ENCODE measurements at regions not wholly inside any gene's neighbourhood (a gene's known extent, or its start where the extent isn't known, plus 50 kb on each side); places are given as distances from the start of the nearest gene placed in this dataset.
"Not testable (repeated sequence)": the region's sequence is repeated elsewhere in the genome, so short reads cannot be mapped to it uniquely, and the experiment has no call there.

DNA sequence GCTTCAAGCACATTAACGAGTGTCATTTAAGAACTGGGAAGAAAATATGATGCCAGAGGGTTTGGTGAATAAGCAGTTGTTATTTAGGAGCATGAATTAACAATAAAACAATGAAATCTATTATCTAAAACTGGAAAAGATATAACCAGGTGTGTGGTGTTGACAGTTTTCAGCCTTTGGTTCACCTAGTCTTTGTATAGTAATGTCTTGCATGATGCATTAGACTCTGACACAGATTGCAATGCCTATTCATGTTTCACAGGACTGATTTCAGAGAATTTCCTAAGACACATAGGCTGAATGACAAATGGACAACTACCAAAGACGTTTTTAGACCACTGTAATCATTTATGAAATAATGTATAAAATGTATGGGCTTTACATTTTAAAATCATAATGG, 135.1 kb upstream of the CAV2 start:
- 88 to 93% methylated on average over 2 of the region's 2 CpGs for WGBS, 2 donors (ENCODE audit: low coverage in 1 of 2)
- H3K9me3 ChIP-seq, result no peaks in the 10 kb centered on the region
- no peak overlapping the region for H3K27ac ChIP-seq
- ATAC-seq, result no peak
- H3K4me3 ChIP-seq, result no peak overlapping the region
- no peaks in the 10 kb centered on the region for H3K4me1 ChIP-seq
- H3K27me3 ChIP-seq, result no peaks in the 10 kb centered on the region
- no peaks in the 10 kb centered on the region for H3K36me3 ChIP-seq
- TF ChIP-seq POLR2AphosphoS5 (IDR thresholded peaks at IDR 0.05) (no peak), EP300 (IDR thresholded peaks at IDR 0.05) (no peak), POLR2A (IDR thresholded peaks at IDR 0.05) (no peak)
- TF ChIP-seq, protein P1, sequence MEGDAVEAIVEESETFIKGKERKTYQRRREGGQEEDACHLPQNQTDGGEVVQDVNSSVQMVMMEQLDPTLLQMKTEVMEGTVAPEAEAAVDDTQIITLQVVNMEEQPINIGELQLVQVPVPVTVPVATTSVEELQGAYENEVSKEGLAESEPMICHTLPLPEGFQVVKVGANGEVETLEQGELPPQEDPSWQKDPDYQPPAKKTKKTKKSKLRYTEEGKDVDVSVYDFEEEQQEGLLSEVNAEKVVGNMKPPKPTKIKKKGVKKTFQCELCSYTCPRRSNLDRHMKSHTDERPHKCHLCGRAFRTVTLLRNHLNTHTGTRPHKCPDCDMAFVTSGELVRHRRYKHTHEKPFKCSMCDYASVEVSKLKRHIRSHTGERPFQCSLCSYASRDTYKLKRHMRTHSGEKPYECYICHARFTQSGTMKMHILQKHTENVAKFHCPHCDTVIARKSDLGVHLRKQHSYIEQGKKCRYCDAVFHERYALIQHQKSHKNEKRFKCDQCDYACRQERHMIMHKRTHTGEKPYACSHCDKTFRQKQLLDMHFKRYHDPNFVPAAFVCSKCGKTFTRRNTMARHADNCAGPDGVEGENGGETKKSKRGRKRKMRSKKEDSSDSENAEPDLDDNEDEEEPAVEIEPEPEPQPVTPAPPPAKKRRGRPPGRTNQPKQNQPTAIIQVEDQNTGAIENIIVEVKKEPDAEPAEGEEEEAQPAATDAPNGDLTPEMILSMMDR (IDR thresholded peaks at IDR 0.05), result no peak

DNA sequence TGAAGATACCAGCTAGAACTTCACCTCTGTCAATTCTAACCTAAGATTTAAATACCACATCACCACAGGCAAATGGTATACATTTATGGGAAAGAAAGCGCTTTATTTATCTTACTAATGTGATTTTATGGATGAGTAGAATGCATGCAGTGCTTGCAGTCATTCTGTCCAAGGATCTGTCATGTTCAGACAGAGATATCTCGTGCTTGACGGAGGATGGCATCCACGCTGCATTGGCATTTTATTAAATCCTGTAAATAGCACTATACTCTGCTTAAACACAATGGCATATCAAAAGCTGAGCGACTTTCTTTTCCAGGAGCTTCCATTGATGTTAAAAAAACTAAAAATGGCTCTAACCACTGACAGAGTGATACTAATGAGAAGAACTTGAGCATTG, 133.7 kb upstream of the CAV2 start:
- no peak for TF ChIP-seq POLR2A (IDR thresholded peaks at IDR 0.05)
- TF ChIP-seq, protein P1 (IDR thresholded peaks at IDR 0.05), result no peak
- TF ChIP-seq POLR2AphosphoS5 (IDR thresholded peaks at IDR 0.05), result no peak
- no peak for TF ChIP-seq EP300 (IDR thresholded peaks at IDR 0.05)
- H3K27ac ChIP-seq, result no peak overlapping the region

DNA sequence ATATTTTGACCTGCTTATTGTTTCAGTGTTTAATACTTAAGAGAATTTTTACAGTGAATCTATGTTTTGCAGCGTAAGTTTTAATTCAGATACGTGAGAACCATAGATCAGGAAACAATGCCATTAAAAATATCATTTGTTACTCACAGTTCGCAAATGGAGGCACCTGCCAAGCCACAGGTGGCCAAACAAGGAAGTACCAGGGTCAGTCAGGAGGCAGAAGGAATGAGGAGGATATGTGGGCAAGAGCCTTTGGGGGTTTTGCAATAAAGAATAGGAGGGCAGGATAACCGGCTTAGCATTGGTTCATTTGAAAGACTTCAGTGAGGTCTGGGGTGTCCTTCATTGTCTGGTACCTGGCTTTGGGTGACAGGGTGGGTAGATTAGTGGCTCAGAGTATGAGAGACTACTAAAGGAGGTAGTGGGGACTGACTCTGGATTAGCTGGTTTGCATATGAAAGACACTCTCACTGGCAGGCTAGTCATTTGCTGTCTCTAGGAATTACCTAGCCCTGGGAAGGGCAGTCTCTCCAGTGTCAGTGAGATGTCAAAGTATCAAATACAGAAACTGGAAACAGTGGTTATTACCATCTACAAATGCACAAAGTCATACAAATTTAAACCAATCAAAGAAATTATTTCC, 132.2 kb upstream of the CAV2 start:
- no peaks in the 10 kb centered on the region for H3K9me3 ChIP-seq
- TF ChIP-seq, protein P1 (IDR thresholded peaks at IDR 0.05), result no peak
- TF ChIP-seq POLR2AphosphoS5 (IDR thresholded peaks at IDR 0.05) (no peak), POLR2A (IDR thresholded peaks at IDR 0.05) (no peak), EP300 (IDR thresholded peaks at IDR 0.05) (no peak)
- WGBS, 2 donors (ENCODE audit: low coverage in 1 of 2), result 96 to 100% methylated on average over 3 to 4 of the region's 4 CpGs
- no peaks in the 10 kb centered on the region for H3K4me1 ChIP-seq
- ATAC-seq, result no peak
- no peak overlapping the region for H3K4me3 ChIP-seq
- no peaks in the 10 kb centered on the region for H3K36me3 ChIP-seq
- no peaks in the 10 kb centered on the region for H3K27me3 ChIP-seq
- H3K27ac ChIP-seq, result no peak overlapping the region

More for the DNA sequence above, 133.7 kb upstream of the CAV2 start:
- no peaks in the 10 kb centered on the region for H3K9me3 ChIP-seq
- no peaks in the 10 kb centered on the region for H3K27me3 ChIP-seq
- WGBS, 2 donors (ENCODE audit: low coverage in 1 of 2), result 75 to 77% methylated on average over 5 of the region's 5 CpGs
- no peaks in the 10 kb centered on the region for H3K4me1 ChIP-seq
- H3K4me3 ChIP-seq, result no peak overlapping the region
- no peaks in the 10 kb centered on the region for H3K36me3 ChIP-seq
- ATAC-seq, result no peak

DNA sequence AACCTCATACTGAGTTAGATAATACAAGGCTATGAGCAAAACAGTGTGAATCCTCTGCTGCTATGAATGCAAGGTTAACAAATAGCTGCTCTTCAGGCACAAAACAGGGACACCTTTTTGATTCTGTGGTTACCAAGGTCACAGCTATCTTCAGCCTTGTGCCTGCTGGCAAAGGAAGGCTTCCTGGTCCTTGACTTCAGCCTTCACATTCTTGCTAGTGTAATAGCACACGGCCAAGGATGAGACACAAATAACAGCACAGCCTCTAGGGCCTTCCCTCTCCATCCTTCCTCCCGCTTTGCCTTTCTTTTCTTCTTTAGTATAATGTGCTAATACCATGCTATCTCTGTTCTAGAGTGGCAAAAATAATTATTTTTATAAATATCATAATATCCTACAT, 130.6 kb upstream of the CAV2 start:
- TF ChIP-seq, protein P1 (IDR thresholded peaks at IDR 0.05), result no peak
- TF ChIP-seq POLR2AphosphoS5 (IDR thresholded peaks at IDR 0.05) (no peak), POLR2A (IDR thresholded peaks at IDR 0.05) (no peak), EP300 (IDR thresholded peaks at IDR 0.05) (no peak)
- H3K4me1 ChIP-seq, result no peaks in the 10 kb centered on the region
- H3K27me3 ChIP-seq, result no peaks in the 10 kb centered on the region
- no peak overlapping the region for H3K4me3 ChIP-seq
- no peaks in the 10 kb centered on the region for H3K9me3 ChIP-seq
- no peak for ATAC-seq
- no peaks in the 10 kb centered on the region for H3K36me3 ChIP-seq
- no peak overlapping the region for H3K27ac ChIP-seq
- 70% methylated on average over 2 of the region's 2 CpGs; no CpG with 5 or more reads in 1 of the 2 donors for WGBS, 2 donors (ENCODE audit: low coverage in 1 of 2)

DNA sequence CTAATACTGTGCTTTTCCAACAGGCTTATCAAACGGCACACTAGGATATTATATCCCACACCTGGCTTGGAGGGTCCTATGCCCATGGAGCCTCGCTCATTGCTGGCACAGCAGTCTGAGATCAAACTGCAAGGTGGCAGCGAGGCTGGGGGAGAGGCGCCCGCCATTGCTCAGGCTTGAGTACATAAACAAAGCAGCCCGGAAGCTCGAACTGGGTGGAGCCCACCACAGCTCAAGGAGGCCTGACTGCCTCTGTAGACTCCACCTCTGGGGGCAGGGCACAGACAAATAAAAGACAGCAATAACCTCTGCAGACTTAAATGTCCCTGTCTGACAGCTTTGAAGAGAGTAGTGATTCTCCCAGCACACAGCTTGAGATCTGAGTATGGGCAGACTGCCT, 128.0 kb upstream of the CAV2 start:
- H3K4me1 ChIP-seq, H3K4me3 ChIP-seq, H3K27ac ChIP-seq, H3K9me3 ChIP-seq, ATAC-seq, H3K27me3 ChIP-seq, H3K36me3 ChIP-seq: not testable (repeated sequence)
- WGBS, 2 donors (ENCODE audit: low coverage in 1 of 2), result 80% methylated on average over 1 of the region's 7 CpGs; no CpG with 5 or more reads in 1 of the 2 donors

- H3K27ac ChIP-seq, H3K36me3 ChIP-seq, ATAC-seq, H3K27me3 ChIP-seq, H3K9me3 ChIP-seq, H3K4me1 ChIP-seq, H3K4me3 ChIP-seq: not testable (repeated sequence)
- 100% methylated on average over 1 of the region's 3 CpGs; no CpG with 5 or more reads in 1 of the 2 donors for WGBS, 2 donors (ENCODE audit: low coverage in 1 of 2)
Measured at GRCh38 chr7:116373229-116373628, 126.3 kb upstream of the CAV2 start.
